Cardiac muscle cell (in vitro differentiated cells and primary cell): ENCODE measurements at regions not wholly inside any gene's neighbourhood (a gene's known extent, or its start where the extent isn't known, plus 50 kb on each side); places are given as distances from the start of the nearest gene placed in this dataset.

Experiments used
- DNase-seq, 2 donors: peaks; one replicate each; pipeline versions ENCODE4 v3.0.0 to v3.0.0-alpha.2; 2010 to 2017; ENCODE audit warnings: low read depth in 1 of 2, low spot score in 1 of 2
- H3K27ac ChIP-seq: fragments of 200-600 bp; sonication (generic); 2 replicates; pipeline ENCODE4 v1.5.1; 2016
- H3K27me3 ChIP-seq: fragments of 200-600 bp; sonication (generic); 2 replicates; pipeline ENCODE4 v1.6.0; 2016; ENCODE audit warnings: control low read depth
- H3K36me3 ChIP-seq: fragments of 200-600 bp; sonication (generic); 2 replicates; pipeline ENCODE4 v1.5.1; 2016; ENCODE audit warnings: control low read depth
- H3K4me1 ChIP-seq: fragments of 200-600 bp; sonication (generic); 2 replicates; pipeline ENCODE4 v1.8.1; 2017; ENCODE audit warnings: low read depth, mild to moderate bottlenecking, mixed run types
- H3K4me3 ChIP-seq: fragments of 200-600 bp; sonication (generic); 2 replicates; pipeline ENCODE4 v1.5.1; 2016; ENCODE audit warnings: mild to moderate bottlenecking
- H3K9me3 ChIP-seq: fragments of 200-600 bp; sonication (generic); 2 replicates; pipeline ENCODE4 v1.5.1; 2017; ENCODE audit warnings: low read depth, mild to moderate bottlenecking, control low read depth
- TF ChIP-seq, protein P1 (sequence below): IDR thresholded peaks from 2 replicates; pipeline ENCODE4 v1.5.1; 2012; ENCODE audit warnings: low read depth, mild to moderate bottlenecking, low read length

DNA sequence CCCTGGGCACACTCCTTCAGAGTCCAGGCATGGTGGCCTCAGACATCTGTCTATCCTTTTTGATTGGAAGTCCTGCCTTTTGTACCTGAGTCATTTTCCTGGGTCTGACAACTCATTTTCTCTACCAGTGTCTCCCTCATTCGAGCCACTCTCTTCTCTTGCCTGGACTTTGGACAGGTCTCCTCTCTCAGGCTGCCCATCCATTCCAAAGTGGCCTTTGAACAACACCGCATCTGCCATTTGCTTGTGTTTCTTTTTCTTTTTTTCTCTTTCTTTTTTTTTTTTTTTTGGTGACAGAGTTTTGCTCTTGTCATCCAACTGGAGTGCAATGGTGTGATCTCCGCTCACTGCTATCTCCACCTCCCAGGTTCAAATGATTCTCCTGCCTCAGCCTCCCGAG is 142.1 kb upstream of the COBL start:
- no peaks in the 10 kb centered on the region for H3K9me3 ChIP-seq
- TF ChIP-seq, protein P1, sequence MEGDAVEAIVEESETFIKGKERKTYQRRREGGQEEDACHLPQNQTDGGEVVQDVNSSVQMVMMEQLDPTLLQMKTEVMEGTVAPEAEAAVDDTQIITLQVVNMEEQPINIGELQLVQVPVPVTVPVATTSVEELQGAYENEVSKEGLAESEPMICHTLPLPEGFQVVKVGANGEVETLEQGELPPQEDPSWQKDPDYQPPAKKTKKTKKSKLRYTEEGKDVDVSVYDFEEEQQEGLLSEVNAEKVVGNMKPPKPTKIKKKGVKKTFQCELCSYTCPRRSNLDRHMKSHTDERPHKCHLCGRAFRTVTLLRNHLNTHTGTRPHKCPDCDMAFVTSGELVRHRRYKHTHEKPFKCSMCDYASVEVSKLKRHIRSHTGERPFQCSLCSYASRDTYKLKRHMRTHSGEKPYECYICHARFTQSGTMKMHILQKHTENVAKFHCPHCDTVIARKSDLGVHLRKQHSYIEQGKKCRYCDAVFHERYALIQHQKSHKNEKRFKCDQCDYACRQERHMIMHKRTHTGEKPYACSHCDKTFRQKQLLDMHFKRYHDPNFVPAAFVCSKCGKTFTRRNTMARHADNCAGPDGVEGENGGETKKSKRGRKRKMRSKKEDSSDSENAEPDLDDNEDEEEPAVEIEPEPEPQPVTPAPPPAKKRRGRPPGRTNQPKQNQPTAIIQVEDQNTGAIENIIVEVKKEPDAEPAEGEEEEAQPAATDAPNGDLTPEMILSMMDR: no peak
- H3K27me3 ChIP-seq: no peaks in the 10 kb centered on the region
- no peak overlapping the region for H3K4me3 ChIP-seq
- no peak for DNase-seq
- peaks cover 7% of the 10 kb centered on the region for H3K4me1 ChIP-seq
- no peak overlapping the region for H3K27ac ChIP-seq
- no peaks in the 10 kb centered on the region for H3K36me3 ChIP-seq

DNA sequence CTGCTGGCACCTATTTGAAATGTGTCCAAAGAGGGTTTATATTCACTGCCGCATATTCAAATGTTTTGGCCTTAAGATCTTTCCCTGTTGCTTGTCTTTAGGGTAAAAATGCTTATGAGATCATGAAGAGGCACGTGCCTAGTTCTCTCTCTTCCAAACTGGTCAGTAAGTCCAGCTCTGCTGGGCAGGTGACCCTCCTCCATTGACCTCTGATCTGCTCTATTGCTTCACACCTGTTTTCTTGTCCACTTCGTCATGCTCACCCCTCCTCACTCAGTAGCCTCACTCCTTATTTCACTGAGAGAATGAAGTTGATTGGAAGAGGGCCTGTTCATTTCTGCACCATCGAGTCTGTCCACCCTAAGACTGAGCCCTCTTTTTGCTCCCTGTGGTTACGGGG is 140.5 kb upstream of the COBL start:
- Histone ChIP-seq H3K9me3 (no peaks in the 10 kb centered on the region), H3K36me3 (no peaks in the 10 kb centered on the region), H3K27me3 (no peaks in the 10 kb centered on the region), H3K27ac (no peak overlapping the region), H3K4me3 (no peak overlapping the region), H3K4me1 (peaks cover 7% of the 10 kb centered on the region)
- DNase-seq: no peak
- TF ChIP-seq, protein P1: no peak

DNA sequence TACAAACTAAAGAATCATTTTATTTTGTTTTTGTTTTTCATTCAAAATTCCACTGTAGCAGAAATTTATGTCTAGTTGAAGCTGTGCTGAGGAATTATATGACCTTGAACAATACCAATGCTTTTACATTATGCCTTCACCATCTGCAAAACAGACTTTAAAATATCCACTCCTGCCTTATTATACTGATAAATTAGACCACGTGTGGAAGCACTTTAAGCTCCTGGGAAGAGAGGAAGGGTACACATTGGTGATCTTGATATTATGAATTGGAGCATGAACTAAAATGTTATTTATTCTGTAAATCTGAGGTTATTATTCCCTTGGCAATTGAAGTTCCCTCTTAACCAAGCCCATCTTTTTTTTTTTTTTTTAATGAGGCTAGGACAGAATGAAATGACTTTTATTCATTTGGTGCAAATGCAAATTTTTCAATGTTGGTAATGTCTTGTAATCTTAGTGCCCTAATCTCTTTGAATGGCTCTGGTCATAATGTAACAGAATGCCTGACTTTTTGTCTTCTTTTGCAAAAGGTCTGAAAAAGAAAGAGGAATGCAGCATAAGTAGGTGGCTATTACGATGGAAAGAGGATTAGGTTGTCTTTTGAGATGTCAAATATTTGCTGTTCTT is 139.9 kb upstream of the COBL start:
- Histone ChIP-seq H3K4me1 (peaks cover 7% of the 10 kb centered on the region), H3K27me3 (no peaks in the 10 kb centered on the region), H3K36me3 (no peaks in the 10 kb centered on the region), H3K9me3 (no peaks in the 10 kb centered on the region), H3K27ac (no peak overlapping the region), H3K4me3 (no peak overlapping the region)
- no peak for DNase-seq
- TF ChIP-seq, protein P1: no peak

DNA sequence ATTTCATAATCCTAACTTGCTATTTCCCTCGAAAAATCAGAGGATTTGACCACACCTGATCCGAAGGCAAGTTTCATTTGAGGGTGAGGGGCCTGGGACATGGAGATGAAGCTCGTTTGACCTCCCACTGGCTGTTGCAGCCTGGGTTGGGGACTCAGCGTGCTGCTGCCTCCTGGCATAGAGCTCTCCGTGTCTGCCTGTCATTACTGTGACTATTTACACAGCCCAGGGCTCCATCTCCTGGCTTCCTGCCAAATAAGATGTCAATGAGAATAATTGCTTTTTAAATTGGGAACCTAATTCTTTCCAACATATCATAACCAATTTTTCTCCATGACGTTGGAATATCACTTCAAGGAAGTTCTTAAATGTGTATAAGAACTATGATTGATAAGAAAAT is 139.3 kb upstream of the COBL start:
- DNase-seq: peak in 1 of 2 donors; percentile 43
- H3K4me3 ChIP-seq: no peak overlapping the region
- peaks cover 7% of the 10 kb centered on the region for H3K4me1 ChIP-seq
- no peaks in the 10 kb centered on the region for H3K9me3 ChIP-seq
- H3K27ac ChIP-seq: no peak overlapping the region
- H3K36me3 ChIP-seq: no peaks in the 10 kb centered on the region
- no peaks in the 10 kb centered on the region for H3K27me3 ChIP-seq
- TF ChIP-seq, protein P1: no peak

DNA sequence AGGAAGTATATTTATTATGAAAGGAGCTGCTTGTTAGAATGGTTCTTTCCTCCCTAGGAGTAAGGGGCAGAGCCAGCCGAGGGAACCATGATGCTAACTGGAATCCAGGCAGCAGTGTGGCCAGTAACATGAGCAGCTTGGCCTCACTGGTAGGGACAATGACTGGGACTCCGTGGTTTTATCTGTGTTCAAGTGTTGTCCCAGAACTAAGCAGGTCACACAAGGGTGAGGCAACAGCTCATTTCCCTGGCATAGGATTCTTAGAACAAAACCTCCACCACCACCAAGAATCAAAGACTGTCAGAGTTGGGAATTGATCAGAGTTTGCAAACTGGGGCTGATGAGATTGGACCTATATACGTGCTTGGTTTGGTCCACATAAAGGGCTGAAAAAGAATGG is 138.9 kb upstream of the COBL start:
- DNase-seq: no peak
- no peak overlapping the region for H3K4me3 ChIP-seq
- H3K27me3 ChIP-seq: no peaks in the 10 kb centered on the region
- H3K4me1 ChIP-seq: peaks cover 7% of the 10 kb centered on the region
- H3K9me3 ChIP-seq: no peaks in the 10 kb centered on the region
- H3K36me3 ChIP-seq: no peaks in the 10 kb centered on the region
- TF ChIP-seq, protein P1: no peak
- H3K27ac ChIP-seq: no peak overlapping the region
